GM19438 (cell line): ENCODE measurements at regions not wholly inside any gene's neighbourhood (a gene's known extent, or its start where the extent isn't known, plus 50 kb on each side); places are given as distances from the start of the nearest gene placed in this dataset.

ENCODE experiments used
- ATAC-seq: cut with Tn5 transposase; IDR thresholded peaks from one replicate; pipeline ENCODE4 v1.9.1; 2021; ENCODE audit warnings: low read depth; ENCODE audit not compliant: unreplicated experiment

GRCh38 chr5:2201011-2201410 lies 318.3 kb upstream of the IRX4 start:
- no peak for ATAC-seq

GRCh38 chr5:2200261-2200950 lies 317.7 kb upstream of the IRX4 start:
- no peak for ATAC-seq

- ATAC-seq, result no peak
Observed at GRCh38 chr5:2199697-2200096, 317.0 kb upstream of the IRX4 start.

GRCh38 chr5:2196989-2197619 lies 314.4 kb upstream of the IRX4 start:
- no peak for ATAC-seq

GRCh38 chr5:2196416-2196815 lies 313.7 kb upstream of the IRX4 start:
- no peak for ATAC-seq

GRCh38 chr5:2194949-2195348 lies 312.2 kb upstream of the IRX4 start:
- ATAC-seq, result no peak

- ATAC-seq, result no peak
Observed at GRCh38 chr5:2194236-2194555, 311.5 kb upstream of the IRX4 start.

GRCh38 chr5:2193542-2194235 lies 311.0 kb upstream of the IRX4 start:
- ATAC-seq, result no peak

GRCh38 chr5:2193142-2193541 lies 310.4 kb upstream of the IRX4 start:
- ATAC-seq, result no peak

GRCh38 chr5:2192496-2192895 lies 309.8 kb upstream of the IRX4 start:
- ATAC-seq, result no peak

- ATAC-seq, result no peak
Observed at GRCh38 chr5:2191972-2192371, 309.2 kb upstream of the IRX4 start.

- no peak for ATAC-seq
Observed at GRCh38 chr5:2190549-2190948, 307.8 kb upstream of the IRX4 start.

- ATAC-seq, result no peak
Observed at GRCh38 chr5:2188661-2189060, 305.9 kb upstream of the IRX4 start.

GRCh38 chr5:2188137-2188536 lies 305.4 kb upstream of the IRX4 start:
- no peak for ATAC-seq

GRCh38 chr5:2187687-2188086 lies 305.0 kb upstream of the IRX4 start:
- ATAC-seq, result no peak

- ATAC-seq, result no peak
Observed at GRCh38 chr5:2187156-2187555, 304.4 kb upstream of the IRX4 start.

- ATAC-seq, result no peak
Observed at GRCh38 chr5:2186472-2187015, 303.8 kb upstream of the IRX4 start.

- ATAC-seq, result no peak
Observed at GRCh38 chr5:2185646-2186471, 303.1 kb upstream of the IRX4 start.

- no peak for ATAC-seq
Observed at GRCh38 chr5:2184563-2185540, 302.1 kb upstream of the IRX4 start.

GRCh38 chr5:2184026-2184366 lies 301.3 kb upstream of the IRX4 start:
- ATAC-seq, result no peak
